Cardiac septum (tissue), 1 donor: ENCODE measurements at regions not wholly inside any gene's neighbourhood (a gene's known extent, or its start where the extent isn't known, plus 50 kb on each side); places are given as distances from the start of the nearest gene placed in this dataset.

Experiments used
- DNase-seq: peaks from one replicate; pipeline ENCODE4 v3.0.0-alpha.2; 2020; ENCODE audit warnings: low spot score
- intact Hi-C: fragments of 100-400 bp; cut with DNase I; formaldehyde crosslinking; loops from one replicate; pipeline ENCODE4 v1.14.0; 2022
- donor health status: DM: no; HTN: no; CAD: no.

GRCh38 chr5:174319551-174319950 is 274.0 kb downstream of the NSG2 start:
- intact Hi-C loops: no loop called here
- peak; percentile 5 for DNase-seq

DNA sequence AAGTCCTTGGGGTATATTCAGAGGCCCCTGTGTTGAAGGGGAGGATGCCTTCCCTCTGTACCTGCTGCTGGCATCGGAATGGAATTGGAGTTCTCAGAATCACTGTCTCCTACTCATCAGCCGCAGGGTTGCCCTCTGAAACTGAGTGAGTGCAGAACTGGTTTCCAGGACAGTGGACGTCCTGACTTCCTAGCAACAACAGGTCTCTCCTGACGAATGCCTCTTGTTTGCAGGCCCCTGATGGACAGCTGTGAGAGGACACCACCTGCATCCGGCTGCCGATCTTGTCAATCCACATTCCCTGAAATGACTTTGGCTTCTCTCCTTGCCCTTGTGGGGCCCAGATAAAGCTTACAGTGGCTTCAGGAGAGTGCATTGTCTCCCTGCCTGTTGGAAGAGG is 274.5 kb downstream of the NSG2 start:
- peak; percentile 70 for DNase-seq
- intact Hi-C loops: no loop called here

- DNase-seq: no peak
These were observed 278.4 kb downstream of the NSG2 start for GRCh38 chr5:174323878-174324281.

DNA sequence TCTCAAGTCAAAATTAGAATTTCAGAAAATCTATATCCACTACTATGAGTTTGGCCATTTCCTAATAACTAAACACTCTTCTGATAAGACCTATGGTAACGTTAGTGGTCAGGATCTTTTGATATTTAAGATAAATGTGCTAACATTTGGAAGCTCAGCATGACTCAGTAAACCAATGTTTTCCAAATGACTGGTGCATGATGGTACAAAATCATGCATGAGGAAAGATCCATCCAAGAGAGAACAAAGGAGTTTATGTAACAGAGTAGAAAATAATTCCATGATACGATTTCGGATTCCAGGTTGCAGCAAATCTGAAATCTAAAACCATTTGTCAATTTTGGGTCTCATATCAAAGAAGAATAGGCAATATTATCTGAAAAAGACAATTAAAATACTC is 279.2 kb downstream of the NSG2 start:
- intact Hi-C loops: loop anchor here (5.0 kb wide), 1 partner anchor 468 kb away; no protein-coding TSS in a partner anchor
- DNase-seq: no peak

More at GRCh38 chr5:174323878-174324281, 278.4 kb downstream of the NSG2 start:
- intact Hi-C loops: no loop called here

DNA sequence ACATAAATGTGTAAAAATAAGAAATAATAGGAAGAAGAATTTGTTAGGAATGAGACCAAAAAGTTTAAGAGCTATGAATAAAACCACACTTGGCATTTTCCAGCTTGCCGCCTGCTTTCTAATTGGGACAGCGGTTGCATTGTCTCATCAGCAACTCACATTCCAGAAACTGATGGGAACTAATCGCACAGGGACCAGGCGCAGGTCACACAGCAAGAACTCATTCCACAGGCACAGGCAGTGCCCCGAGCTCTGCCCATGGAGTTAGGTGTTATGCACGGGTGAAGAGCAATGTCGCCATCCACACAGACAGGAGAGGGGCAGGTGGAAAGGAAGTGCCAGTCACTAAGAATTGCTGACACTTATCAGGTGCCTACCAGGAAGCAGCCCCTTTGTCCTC is 279.9 kb downstream of the NSG2 start:
- DNase-seq: no peak
- intact Hi-C loops: loop anchor here (5.0 kb wide), 1 partner anchor 467 kb away; no protein-coding TSS in a partner anchor

- intact Hi-C loops: loop anchor here (5.0 kb wide), 1 partner anchor 466 kb away; no protein-coding TSS in a partner anchor
These were observed 280.5 kb downstream of the NSG2 start for GRCh38 chr5:174325961-174326360.

GRCh38 chr5:174326372-174326771 is 280.9 kb downstream of the NSG2 start:
- intact Hi-C loops: loop anchor here (5.0 kb wide), 1 partner anchor 466 kb away; no protein-coding TSS in a partner anchor

More at GRCh38 chr5:174325961-174326360, 280.5 kb downstream of the NSG2 start:
- DNase-seq: no peak

DNA sequence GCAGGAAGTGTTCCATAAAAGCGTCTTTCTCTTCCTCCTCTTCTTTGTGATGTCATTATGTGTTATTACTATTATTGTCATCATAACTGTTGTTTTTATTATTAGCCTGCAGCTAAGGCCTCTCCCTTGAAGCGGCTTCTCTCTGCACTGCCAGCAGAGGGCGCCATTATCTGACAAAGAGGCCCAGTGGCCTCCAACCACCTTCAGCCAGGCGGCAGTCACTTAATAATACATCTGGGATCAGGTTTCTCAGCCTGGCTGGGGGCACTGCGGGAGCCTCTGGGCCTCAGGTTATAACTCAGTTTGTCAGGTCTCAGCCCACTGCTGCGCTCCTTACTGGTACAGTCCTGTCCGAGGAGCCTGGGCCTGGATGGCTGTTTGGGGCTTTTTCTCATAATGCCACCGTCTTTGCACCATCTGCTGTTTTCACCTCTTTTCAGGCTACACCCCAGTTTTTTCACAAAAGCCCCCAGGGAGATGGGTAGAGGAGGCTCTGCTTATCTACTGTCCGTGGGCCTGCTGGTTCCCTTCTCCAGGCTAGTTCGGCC is 281.9 kb downstream of the NSG2 start:
- intact Hi-C loops: loop anchor here (5.0 kb wide), 1 partner anchor 465 kb away; no protein-coding TSS in a partner anchor

More at GRCh38 chr5:174326372-174326771, 280.9 kb downstream of the NSG2 start:
- no peak for DNase-seq

GRCh38 chr5:174327896-174328295 is 282.4 kb downstream of the NSG2 start:
- no peak for DNase-seq

More for the DNA sequence above, 281.9 kb downstream of the NSG2 start:
- DNase-seq: no peak

DNA sequence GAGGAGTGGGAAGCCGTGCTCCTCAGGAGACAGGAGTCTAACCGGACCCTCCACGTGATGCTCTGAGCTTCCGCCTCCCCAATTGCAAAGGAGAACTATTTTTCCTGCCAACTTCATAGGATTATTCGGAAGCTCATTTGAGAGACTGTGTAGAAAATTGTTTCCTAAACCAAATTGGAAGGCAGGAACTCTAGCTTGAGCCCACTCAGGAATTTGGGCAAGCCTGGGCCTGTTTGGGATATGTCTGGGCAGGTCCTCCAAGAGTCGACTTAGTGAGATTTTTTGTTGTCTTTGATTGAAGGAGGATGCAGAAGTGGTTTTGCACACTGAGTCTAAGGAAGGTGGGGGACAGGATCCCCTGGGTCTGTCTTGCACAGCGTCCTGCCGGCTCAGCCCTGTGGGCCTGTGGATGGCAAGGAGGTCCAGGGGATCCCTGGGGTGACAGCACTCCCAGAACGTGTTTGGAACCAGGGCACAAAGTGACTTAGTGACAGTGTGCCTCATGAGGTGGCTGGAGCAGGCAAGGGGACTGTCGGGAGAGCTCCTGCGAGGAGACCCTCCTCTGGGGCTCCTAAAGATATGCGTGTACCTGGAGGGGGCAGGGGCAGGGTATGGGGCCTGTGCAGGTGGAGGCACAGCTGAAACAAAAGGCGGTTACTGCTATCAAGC is 283.3 kb downstream of the NSG2 start:
- DNase-seq: no peak
- intact Hi-C loops: loop anchor here (5.0 kb wide), 1 partner anchor 464 kb away; no protein-coding TSS in a partner anchor

More at GRCh38 chr5:174327896-174328295, 282.4 kb downstream of the NSG2 start:
- intact Hi-C loops: loop anchor here (5.0 kb wide), 1 partner anchor 464 kb away; no protein-coding TSS in a partner anchor

DNA sequence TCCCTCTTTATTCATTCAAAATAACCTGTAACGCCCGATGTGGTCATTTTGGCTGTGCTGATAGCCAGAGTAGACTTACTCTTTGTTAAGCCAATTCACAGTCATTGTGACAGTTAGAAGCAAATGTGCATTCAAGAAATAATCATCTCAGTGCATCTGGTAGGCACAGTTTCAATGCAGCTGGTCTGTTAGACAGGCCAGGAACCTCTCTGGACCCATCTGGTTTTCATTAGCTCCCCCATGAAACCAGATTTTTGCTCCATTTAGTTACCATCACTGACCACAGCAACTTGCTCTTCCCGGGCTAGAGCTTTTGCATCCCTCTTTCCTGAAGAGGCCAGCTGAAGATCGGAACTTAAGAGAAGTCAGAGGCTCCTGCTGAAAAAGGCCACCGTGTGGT is 284.2 kb downstream of the NSG2 start:
- no peak for DNase-seq
- intact Hi-C loops: loop anchor here (5.0 kb wide), 1 partner anchor 463 kb away; no protein-coding TSS in a partner anchor

DNA sequence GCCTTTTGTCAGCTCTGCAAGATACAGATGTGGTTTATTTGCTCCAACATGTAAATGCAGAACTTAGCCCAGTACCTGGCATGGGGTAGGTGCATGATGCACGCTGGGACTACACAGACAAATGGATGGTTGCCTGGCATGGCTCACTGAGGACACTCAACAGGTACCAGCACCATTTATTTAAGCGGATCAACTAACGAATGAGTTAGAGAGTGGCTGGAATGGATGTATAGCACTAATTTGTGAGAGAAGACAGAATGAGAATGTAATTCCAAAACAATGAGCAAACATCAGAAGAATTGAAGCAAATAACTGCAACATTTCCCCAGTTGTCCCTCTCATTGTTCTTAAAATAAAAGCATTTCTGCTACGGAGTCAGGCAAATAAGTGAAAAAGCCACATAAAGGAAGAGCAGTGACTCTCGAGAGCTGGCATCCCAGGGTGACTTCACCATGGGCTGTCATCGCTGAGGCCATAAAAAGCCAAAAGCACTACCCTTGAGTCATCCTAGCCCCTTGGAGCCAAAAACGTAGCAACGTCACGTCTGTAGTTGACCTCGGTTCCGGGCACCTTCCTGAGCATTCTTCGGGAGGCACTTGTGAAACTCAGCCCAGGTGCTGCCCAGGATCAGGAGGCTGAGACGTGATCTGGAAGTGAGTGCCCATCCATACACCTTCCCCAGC is 290.3 kb downstream of the NSG2 start:
- intact Hi-C loops: no loop called here
- DNase-seq: no peak

DNA sequence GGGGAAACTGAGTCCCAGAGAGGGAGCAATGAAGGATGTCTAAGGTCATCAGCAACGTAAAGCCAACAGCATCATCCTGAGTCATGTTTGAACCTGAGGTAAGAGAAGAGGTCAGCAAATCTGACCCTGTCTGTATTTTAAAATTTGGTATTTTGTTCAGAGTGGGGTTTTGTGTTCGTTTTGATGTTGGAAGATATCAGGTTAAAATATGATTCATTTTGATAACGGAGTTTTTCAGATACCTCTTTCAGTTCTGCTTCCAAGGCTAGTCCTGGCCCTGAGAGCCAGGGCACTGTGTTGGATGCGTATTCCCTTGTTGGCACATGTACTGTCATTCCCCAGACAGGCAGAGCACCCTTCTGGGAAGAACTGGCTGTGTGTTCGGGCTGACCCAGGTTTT is 291.0 kb downstream of the NSG2 start:
- no peak for DNase-seq
- intact Hi-C loops: no loop called here

- intact Hi-C loops: no loop called here
- DNase-seq: no peak
These were observed 292.0 kb downstream of the NSG2 start for GRCh38 chr5:174337276-174338184.

DNA sequence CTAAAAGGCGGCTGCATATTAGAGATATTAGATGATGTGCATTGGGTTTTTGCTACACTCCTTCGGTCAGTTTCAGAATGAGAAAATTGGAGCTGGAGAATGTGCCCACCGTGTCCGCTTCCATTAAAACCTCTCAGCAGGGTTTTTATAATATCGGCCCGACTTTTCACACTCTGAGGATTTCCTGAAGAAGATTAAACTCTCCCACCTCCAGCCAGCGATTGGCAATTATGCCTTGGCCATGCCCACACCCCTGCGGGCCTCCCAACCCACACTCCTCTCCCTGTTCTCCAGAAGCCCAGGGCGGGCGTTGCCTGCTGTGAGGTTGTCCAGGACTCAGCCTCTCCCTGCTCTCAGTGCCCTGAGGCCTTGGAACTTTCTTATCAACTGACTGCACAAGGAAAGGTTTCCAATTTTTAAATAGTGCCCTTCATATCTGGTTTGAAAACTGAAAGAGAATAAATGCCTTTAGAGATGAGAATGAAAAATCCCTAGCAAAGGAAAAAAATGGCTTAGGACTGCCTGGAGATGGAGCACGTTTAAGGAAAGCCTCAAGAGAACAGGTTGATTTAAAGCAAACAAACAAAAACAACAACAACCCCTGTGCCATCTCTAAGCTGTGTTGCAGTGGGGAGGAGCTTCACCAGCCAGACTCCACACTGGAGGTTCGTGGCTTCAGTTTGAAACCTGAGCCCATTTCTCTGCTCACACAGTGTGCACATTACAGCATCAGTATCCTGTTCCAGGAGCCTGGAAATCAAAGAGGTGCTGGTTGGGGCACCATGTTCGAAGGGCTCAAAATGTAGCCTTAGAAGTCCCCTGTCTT is 292.9 kb downstream of the NSG2 start:
- intact Hi-C loops: no loop called here
- no peak for DNase-seq

GRCh38 chr5:174339130-174339529 is 293.6 kb downstream of the NSG2 start:
- DNase-seq: no peak
- intact Hi-C loops: no loop called here

GRCh38 chr5:174340226-174340625 is 294.7 kb downstream of the NSG2 start:
- intact Hi-C loops: no loop called here

DNA sequence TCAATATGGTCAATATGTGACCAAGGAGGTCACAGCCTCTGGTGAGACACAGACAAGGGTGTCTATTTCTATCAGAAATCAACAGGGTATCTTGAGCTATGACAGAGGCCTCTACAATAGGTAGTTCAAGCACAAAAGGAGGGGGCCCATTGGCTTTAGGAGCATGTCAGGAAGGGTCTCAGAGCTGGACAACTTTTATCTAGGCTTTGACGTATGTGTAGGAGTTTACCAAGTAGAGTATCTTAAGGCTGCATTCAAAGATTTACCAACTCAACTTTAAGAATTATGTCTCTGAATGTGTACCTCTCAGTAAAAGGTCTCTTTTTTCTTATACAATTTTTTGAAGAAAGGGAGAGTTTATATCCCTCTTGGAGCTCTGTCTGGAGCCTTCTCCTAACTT is 297.2 kb downstream of the NSG2 start:
- intact Hi-C loops: no loop called here
- no peak for DNase-seq

More at GRCh38 chr5:174340226-174340625, 294.7 kb downstream of the NSG2 start:
- DNase-seq: no peak
